Endodermal cell (in vitro differentiated cells): ENCODE measurements at regions not wholly inside any gene's neighbourhood (a gene's known extent, or its start where the extent isn't known, plus 50 kb on each side); places are given as distances from the start of the nearest gene placed in this dataset.

Experiments
- DNase-seq: peaks from one replicate; pipeline ENCODE4 v3.0.0-alpha.2; 2017
- H3K27ac ChIP-seq: 2 replicates; pipeline ENCODE4 v1.5.1; 2013; ENCODE audit warnings: mild to moderate bottlenecking, low read depth, low read length, moderate library complexity
- H3K27me3 ChIP-seq: 2 replicates; pipeline ENCODE4 v1.6.1; 2013; ENCODE audit warnings: mild to moderate bottlenecking, low read length, moderate library complexity; ENCODE audit not compliant: insufficient read depth, control insufficient read depth, poor library complexity, severe bottlenecking
- H3K36me3 ChIP-seq: 2 replicates; pipeline ENCODE4 v1.7.0; 2013; ENCODE audit warnings: mild to moderate bottlenecking, low read length, moderate library complexity; ENCODE audit not compliant: control insufficient read depth, insufficient read depth
- H3K4me1 ChIP-seq: one replicate; pipeline ENCODE4 v1.7.0; 2013; ENCODE audit warnings: low read length; ENCODE audit not compliant: control insufficient read depth, insufficient read depth
- H3K4me3 ChIP-seq: 2 replicates; pipeline ENCODE4 v1.5.1; 2013; ENCODE audit warnings: mild to moderate bottlenecking, low read length, moderate library complexity
- H3K9ac ChIP-seq: 2 replicates; pipeline ENCODE4 v1.6.1; 2013; ENCODE audit warnings: mild to moderate bottlenecking, low read length, moderate library complexity; ENCODE audit not compliant: poor library complexity, severe bottlenecking; ENCODE audit errors: extremely low read depth
- H3K9me3 ChIP-seq: 2 replicates; pipeline ENCODE4 v1.6.1; 2013; ENCODE audit warnings: mild to moderate bottlenecking, low read length, moderate library complexity; ENCODE audit not compliant: control insufficient read depth
- H3K27ac Mint-ChIP-seq: 2 replicates; pipeline ENCODE4 v1.8.0; 2020; ENCODE audit warnings: mixed read lengths
- H3K27me3 Mint-ChIP-seq: 2 replicates; pipeline ENCODE4 v1.8.0; 2021; ENCODE audit warnings: mild to moderate bottlenecking, mixed read lengths; ENCODE audit not compliant: insufficient read depth
- H3K36me3 Mint-ChIP-seq: 2 replicates; pipeline ENCODE4 v1.8.0; 2020; ENCODE audit warnings: low read depth, mixed read lengths
- H3K4me1 Mint-ChIP-seq: 2 replicates; pipeline ENCODE4 v1.8.0; 2020; ENCODE audit warnings: mixed read lengths
- H3K4me3 Mint-ChIP-seq: 2 replicates; pipeline ENCODE4 v1.8.0; 2020; ENCODE audit warnings: mild to moderate bottlenecking, moderate library complexity, mixed read lengths
- H3K9me3 Mint-ChIP-seq: 2 replicates; pipeline ENCODE4 v1.8.0; 2020; ENCODE audit warnings: mild to moderate bottlenecking, mixed read lengths
- WGBS, 2 experiments: methylation state at CpG; one replicate each; pipeline versions ENCODE4 v1.1.5 to v1.1.7; 2013; ENCODE audit warnings: missing lambda C conversion rate in 2 of 2, mixed read lengths in 1 of 2; ENCODE audit not compliant: insufficient coverage in 1 of 2, insufficient read length in 1 of 2; 5-methylcytosine and 5-hydroxymethylcytosine counted together
- TF ChIP-seq, protein P1 (sequence below): fragments of 200-600 bp; sonication (generic); conservative IDR thresholded peaks from 2 replicates; pipeline ENCODE4 v1.5.0; 2021; ENCODE audit warnings: antibody characterized with exemption, mild to moderate bottlenecking

DNA sequence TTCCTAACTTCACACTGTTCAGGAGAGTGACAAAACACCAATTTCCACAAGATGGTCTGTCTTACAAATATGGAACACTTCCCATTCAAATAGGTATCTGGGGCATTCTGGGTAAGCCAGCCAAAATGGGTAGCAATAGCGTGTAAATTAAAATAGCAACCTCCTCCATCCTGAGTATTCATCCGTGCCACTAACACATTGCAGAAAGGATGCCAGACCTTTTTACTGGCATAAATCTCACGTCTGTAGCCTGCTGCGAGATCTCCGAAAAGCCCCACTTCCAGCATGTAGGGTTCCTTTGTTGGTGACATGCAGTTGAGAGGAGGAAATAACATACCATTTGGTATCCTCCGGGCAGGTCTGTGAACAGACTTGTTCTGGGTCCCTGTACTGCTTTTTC, 52.7 kb upstream of the RAI2 start:
- Histone ChIP-seq H3K27ac (no peak overlapping the region), H3K36me3 (no peaks in the 10 kb centered on the region), H3K4me3 (no peak overlapping the region), H3K27me3 (no peaks in the 10 kb centered on the region), H3K9me3 (no peaks in the 10 kb centered on the region), H3K4me1 (no peaks in the 10 kb centered on the region), H3K9ac (no peak overlapping the region)
- Mint-ChIP-seq H3K4me3 (no peak overlapping the region), H3K36me3 (no peaks in the 10 kb centered on the region), H3K9me3 (peaks cover 52% of the 10 kb centered on the region), H3K27ac (no peak overlapping the region), H3K4me1 (peaks cover 5% of the 10 kb centered on the region), H3K27me3 (peaks cover 3% of the 10 kb centered on the region)
- 98% methylated on average over 6 of the region's 6 CpGs; no CpG with 5 or more reads in 1 of the 2 experiments for WGBS, 2 experiments
- DNase-seq = no peak
- TF ChIP-seq, protein P1, sequence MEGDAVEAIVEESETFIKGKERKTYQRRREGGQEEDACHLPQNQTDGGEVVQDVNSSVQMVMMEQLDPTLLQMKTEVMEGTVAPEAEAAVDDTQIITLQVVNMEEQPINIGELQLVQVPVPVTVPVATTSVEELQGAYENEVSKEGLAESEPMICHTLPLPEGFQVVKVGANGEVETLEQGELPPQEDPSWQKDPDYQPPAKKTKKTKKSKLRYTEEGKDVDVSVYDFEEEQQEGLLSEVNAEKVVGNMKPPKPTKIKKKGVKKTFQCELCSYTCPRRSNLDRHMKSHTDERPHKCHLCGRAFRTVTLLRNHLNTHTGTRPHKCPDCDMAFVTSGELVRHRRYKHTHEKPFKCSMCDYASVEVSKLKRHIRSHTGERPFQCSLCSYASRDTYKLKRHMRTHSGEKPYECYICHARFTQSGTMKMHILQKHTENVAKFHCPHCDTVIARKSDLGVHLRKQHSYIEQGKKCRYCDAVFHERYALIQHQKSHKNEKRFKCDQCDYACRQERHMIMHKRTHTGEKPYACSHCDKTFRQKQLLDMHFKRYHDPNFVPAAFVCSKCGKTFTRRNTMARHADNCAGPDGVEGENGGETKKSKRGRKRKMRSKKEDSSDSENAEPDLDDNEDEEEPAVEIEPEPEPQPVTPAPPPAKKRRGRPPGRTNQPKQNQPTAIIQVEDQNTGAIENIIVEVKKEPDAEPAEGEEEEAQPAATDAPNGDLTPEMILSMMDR = no peak
